Upper lobe of left lung (tissue), 6 donors: ENCODE measurements at regions not wholly inside any gene's neighbourhood (a gene's known extent, or its start where the extent isn't known, plus 50 kb on each side); places are given as distances from the start of the nearest gene placed in this dataset.

ENCODE experiments used
- ATAC-seq, 2 donors: fragments of 200-7000 bp; cut with Tn5 transposase; one replicate each; pipeline ENCODE4 v1.9.1; 2022; ENCODE audit warnings: mild to moderate bottlenecking in 2 of 2, moderate library complexity in 2 of 2; ENCODE audit not compliant: low FRiP score in 2 of 2
- DNase-seq, 2 donors: peaks; one replicate each; pipeline ENCODE4 v3.0.0-alpha.2; 2019 to 2020
- H3K27ac ChIP-seq, 4 donors: fragments of 200-600 bp; sonication (generic); one replicate each; pipeline ENCODE4 v1.5.1; 2016 to 2019
- H3K27me3 ChIP-seq, 4 donors: fragments of 200-600 bp; sonication (generic); one replicate each; pipeline ENCODE4 v1.5.1; 2017 to 2019
- H3K36me3 ChIP-seq, 4 donors: fragments of 200-600 bp; sonication (generic); one replicate each; pipeline ENCODE4 v1.5.1; 2016 to 2019
- H3K4me1 ChIP-seq, 4 donors: fragments of 200-600 bp; sonication (generic); one replicate each; pipeline ENCODE4 v1.5.1; 2018 to 2019
- H3K4me3 ChIP-seq, 4 donors: fragments of 200-600 bp; sonication (generic); one replicate each; pipeline ENCODE4 v1.5.1; 2017 to 2019; ENCODE audit warnings: mild to moderate bottlenecking in 2 of 4, moderate library complexity in 1 of 4
- H3K9me3 ChIP-seq, 4 donors: fragments of 200-600 bp; sonication (generic); one replicate each; pipeline ENCODE4 v1.5.1; 2018 to 2019
- CTCF ChIP-seq, 6 experiments: fragments of 450-650 bp in 4 of 6; fragments of 200-600 bp in 2 of 6; sonication (generic) in 2 of 6; IDR thresholded peaks; one replicate each; pipeline ENCODE4 v1.5.1; 2016 to 2019; ENCODE audit warnings: antibody characterized with exemption in 6 of 6
- EP300 ChIP-seq, 4 donors: sonication (generic); formaldehyde crosslinking; IDR thresholded peaks; one replicate each; pipeline ENCODE4 v1.5.1; 2017; ENCODE audit warnings: antibody characterized with exemption in 4 of 4, control low read depth in 2 of 4
- POLR2A ChIP-seq, 4 donors: fragments of 450-650 bp; IDR thresholded peaks; one replicate each; pipeline ENCODE4 v1.5.1; 2016 to 2017; ENCODE audit warnings: antibody characterized with exemption in 4 of 4, mild to moderate bottlenecking in 2 of 4
- POLR2AphosphoS5 ChIP-seq, 2 donors: sonication (generic); formaldehyde crosslinking; IDR thresholded peaks; one replicate each; pipeline ENCODE4 v1.5.1; 2017; ENCODE audit warnings: antibody characterized with exemption in 2 of 2
- WGBS, 2 donors: methylation state at CpG; one replicate each; pipeline ENCODE4 v1.1.5; 2017 to 2018; 5-methylcytosine and 5-hydroxymethylcytosine counted together
- donor health status: DM: no; HTN: no; CAD: no; lungs with moderate emphysema.
- donor health status: DM: no; HTN: yes; CAD: no; lungs with severe emphysema.

- no peaks in the 10 kb centered on the region for H3K9me3 ChIP-seq
- no peak overlapping the region for H3K4me3 ChIP-seq
- no peaks in the 10 kb centered on the region for H3K36me3 ChIP-seq
- ATAC-seq (no peak), DNase-seq (peak in 1 of 2 donors; percentile 48)
- H3K27ac ChIP-seq: no peak overlapping the region
- H3K27me3 ChIP-seq: no peaks in the 10 kb centered on the region
- no peaks in the 10 kb centered on the region for H3K4me1 ChIP-seq
- WGBS, 2 donors: 80 to 89% methylated on average over 5 to 15 of the region's 15 CpGs
- TF ChIP-seq POLR2A (IDR thresholded peaks at IDR 0.05): no peak
- TF ChIP-seq CTCF (IDR thresholded peaks at IDR 0.05): no peak
- no peak for TF ChIP-seq POLR2AphosphoS5 (IDR thresholded peaks at IDR 0.05)
- no peak for TF ChIP-seq EP300 (IDR thresholded peaks at IDR 0.05)
These were observed 208.5 kb upstream of the C14orf180 start for GRCh38 chr14:104371031-104371430.

- TF ChIP-seq EP300 (IDR thresholded peaks at IDR 0.05): no peak
- no peak for TF ChIP-seq POLR2A (IDR thresholded peaks at IDR 0.05)
- no peak for TF ChIP-seq CTCF (IDR thresholded peaks at IDR 0.05)
- no peak for TF ChIP-seq POLR2AphosphoS5 (IDR thresholded peaks at IDR 0.05)
- H3K4me3 ChIP-seq: no peak overlapping the region
- no peaks in the 10 kb centered on the region for H3K4me1 ChIP-seq
- no peaks in the 10 kb centered on the region for H3K27me3 ChIP-seq
- 92 to 94% methylated on average over 6 of the region's 6 CpGs for WGBS, 2 donors
- H3K9me3 ChIP-seq: no peaks in the 10 kb centered on the region
- H3K36me3 ChIP-seq: no peaks in the 10 kb centered on the region
- H3K27ac ChIP-seq: no peak overlapping the region
- DNase-seq (no peak), ATAC-seq (no peak)
These were observed 207.6 kb upstream of the C14orf180 start for GRCh38 chr14:104371917-104372316.

- DNase-seq (peak in 1 of 2 donors; percentile 42), ATAC-seq (no peak)
- no peaks in the 10 kb centered on the region for H3K9me3 ChIP-seq
- H3K4me3 ChIP-seq: no peak overlapping the region
- WGBS, 2 donors: 66 to 72% methylated on average over 13 to 16 of the region's 16 CpGs
- no peak overlapping the region for H3K27ac ChIP-seq
- H3K36me3 ChIP-seq: no peaks in the 10 kb centered on the region
- H3K4me1 ChIP-seq: no peaks in the 10 kb centered on the region
- TF ChIP-seq CTCF (IDR thresholded peaks at IDR 0.05) (no peak), POLR2AphosphoS5 (IDR thresholded peaks at IDR 0.05) (no peak), EP300 (IDR thresholded peaks at IDR 0.05) (no peak), POLR2A (IDR thresholded peaks at IDR 0.05) (no peak)
- H3K27me3 ChIP-seq: no peaks in the 10 kb centered on the region
These were observed 207.0 kb upstream of the C14orf180 start for GRCh38 chr14:104372390-104373054.

GRCh38 chr14:104373055-104373854, 206.3 kb upstream of the C14orf180 start:
- 74 to 88% methylated on average over 15 to 26 of the region's 26 CpGs for WGBS, 2 donors
- Histone ChIP-seq H3K4me1 (no peaks in the 10 kb centered on the region), H3K36me3 (no peaks in the 10 kb centered on the region), H3K9me3 (no peaks in the 10 kb centered on the region), H3K4me3 (no peak overlapping the region), H3K27me3 (no peaks in the 10 kb centered on the region), H3K27ac (no peak overlapping the region)
- no peak for TF ChIP-seq POLR2A (IDR thresholded peaks at IDR 0.05)
- no peak for TF ChIP-seq POLR2AphosphoS5 (IDR thresholded peaks at IDR 0.05)
- no peak for TF ChIP-seq EP300 (IDR thresholded peaks at IDR 0.05)
- TF ChIP-seq CTCF (IDR thresholded peaks at IDR 0.05): no peak
- ATAC-seq (no peak), DNase-seq (peak in 1 of 2 donors; percentile 58)
